Hematopoietic multipotent progenitor cell treated with erythropoietin and hydrocortisone succinate and interleukin-3 and kit ligand, for 17 days (in vitro differentiated cells): ENCODE measurements at regions not wholly inside any gene's neighbourhood (a gene's known extent, or its start where the extent isn't known, plus 50 kb on each side); places are given as distances from the start of the nearest gene placed in this dataset.

Experiments used
- DNase-seq: peaks from one replicate; pipeline ENCODE4 v3.0.0-alpha.2; 2015; ENCODE audit warnings: low spot score

- no peak for DNase-seq
These were observed 845.9 kb downstream of the MAT2B start for GRCh38 chr5:164351245-164351834.

DNA sequence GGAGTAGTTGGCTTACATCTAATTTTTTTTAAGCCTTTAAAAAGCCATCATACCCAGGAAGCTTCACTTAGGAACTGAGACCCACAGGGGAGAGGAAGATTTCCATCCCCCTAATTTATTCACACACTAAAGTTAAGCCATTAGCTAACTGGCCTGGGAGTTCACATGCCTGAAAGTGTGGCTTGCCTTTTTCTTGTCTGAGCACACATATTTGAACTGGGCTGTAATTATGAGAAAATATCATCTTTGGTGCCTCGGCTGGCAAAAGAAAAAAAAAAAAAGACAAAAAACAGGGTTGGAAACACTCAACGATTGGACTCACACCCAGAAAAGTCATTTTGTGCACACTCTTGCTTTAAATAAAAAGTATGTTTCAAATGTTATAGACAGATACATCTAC, 847.3 kb downstream of the MAT2B start:
- DNase-seq = no peak

DNA sequence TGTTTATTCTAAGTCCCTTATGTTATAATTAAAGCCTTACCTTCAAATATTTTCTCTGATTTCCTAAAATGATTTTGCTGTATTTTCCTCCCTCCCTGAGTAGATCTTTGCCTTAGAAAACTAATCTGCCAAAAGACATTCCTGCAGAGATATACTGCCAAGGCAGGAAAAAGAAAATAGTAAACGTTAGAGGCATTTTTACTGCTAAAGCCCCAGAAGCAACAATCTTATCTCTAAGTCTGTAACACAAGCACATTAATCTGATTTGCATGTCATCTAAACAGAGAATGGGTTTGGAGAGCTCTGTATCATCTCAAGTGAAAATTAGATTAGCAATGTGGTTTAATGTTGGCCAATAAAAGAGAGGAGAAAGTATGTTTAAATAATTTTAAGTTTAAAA, 847.7 kb downstream of the MAT2B start:
- DNase-seq = no peak

- DNase-seq = no peak
These were observed 848.8 kb downstream of the MAT2B start for GRCh38 chr5:164354139-164354751.

GRCh38 chr5:164355267-164355830, 849.9 kb downstream of the MAT2B start:
- no peak for DNase-seq

DNA sequence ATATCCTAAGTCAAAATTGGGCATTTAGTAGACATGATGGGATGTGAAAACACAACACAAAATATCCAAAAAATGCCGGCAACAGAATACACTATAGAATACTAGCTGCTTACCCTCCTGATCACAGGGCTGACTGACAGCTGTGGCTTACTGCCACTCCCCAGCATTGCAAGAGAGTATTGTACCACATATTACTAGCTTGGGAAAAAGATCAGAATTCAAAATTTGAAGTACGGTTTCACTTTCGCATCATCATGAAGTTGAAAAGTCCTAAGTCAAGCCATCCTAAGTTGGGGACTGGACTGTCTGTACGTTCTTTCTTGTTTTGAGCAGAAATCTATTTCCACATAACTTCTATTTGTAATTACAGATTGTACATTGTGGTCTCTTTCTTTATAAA, 851.4 kb downstream of the MAT2B start:
- DNase-seq = no peak

DNA sequence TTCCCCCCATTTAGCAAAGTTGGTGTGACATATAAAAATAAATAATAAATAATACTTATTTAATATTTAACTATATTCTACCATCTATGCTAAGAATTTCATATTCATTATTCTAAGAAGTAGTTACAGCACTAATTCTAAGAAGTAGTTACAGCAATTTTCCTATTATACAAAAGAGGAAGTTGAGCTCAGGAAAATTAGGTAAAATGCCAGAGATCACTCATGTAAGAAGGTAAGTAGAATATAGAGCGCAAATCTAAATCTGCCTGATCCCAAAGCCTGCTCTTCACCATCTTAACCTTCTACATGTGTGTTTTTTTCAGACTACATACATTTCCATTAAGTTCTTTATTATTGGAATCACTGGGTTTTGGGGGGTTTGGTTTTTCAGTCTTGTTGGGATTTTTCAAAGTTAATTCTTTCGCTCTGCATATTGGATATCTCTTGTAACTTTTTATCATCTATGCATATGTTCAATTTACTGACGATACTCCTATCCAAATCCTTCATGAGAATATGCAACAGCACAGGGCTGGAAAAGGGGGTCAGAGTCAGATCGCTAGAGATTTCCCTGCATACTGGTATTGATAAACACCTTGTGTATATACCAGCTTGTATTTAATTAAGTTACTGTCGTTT, 852.1 kb downstream of the MAT2B start:
- DNase-seq = no peak

DNA sequence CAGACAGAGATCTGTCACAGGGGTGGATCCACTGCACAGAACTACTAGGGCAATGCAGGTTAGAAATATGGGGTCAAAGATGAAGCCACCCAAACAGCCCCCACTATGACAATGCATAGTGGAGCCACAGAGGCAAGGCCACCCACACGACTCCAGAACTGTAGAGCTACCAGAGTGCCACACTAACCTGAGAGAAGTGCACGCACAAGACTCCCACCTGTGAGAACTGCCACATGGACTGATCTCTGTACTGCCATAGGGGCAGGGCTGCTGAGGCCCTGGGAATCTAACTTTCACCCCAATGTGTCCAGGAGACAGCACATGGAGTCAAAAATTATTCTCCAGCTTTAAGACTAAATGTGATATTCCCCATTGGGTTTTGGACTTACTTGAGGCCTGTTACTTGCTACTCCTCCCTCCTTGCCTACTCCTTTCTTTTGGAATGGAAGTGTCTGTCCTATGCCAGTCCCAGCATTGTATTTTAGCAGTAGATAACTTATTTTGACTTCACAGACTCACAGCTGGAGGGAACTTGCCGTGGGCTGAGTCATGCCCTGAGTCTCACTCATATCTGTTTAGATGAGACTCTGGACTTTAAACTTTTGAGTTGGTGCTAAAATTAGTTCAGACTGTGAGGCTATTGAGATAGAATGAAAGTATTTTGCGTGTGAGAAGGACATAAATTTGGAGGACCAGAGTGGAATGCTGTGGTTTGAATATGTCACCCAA, 853.3 kb downstream of the MAT2B start:
- DNase-seq = no peak

DNA sequence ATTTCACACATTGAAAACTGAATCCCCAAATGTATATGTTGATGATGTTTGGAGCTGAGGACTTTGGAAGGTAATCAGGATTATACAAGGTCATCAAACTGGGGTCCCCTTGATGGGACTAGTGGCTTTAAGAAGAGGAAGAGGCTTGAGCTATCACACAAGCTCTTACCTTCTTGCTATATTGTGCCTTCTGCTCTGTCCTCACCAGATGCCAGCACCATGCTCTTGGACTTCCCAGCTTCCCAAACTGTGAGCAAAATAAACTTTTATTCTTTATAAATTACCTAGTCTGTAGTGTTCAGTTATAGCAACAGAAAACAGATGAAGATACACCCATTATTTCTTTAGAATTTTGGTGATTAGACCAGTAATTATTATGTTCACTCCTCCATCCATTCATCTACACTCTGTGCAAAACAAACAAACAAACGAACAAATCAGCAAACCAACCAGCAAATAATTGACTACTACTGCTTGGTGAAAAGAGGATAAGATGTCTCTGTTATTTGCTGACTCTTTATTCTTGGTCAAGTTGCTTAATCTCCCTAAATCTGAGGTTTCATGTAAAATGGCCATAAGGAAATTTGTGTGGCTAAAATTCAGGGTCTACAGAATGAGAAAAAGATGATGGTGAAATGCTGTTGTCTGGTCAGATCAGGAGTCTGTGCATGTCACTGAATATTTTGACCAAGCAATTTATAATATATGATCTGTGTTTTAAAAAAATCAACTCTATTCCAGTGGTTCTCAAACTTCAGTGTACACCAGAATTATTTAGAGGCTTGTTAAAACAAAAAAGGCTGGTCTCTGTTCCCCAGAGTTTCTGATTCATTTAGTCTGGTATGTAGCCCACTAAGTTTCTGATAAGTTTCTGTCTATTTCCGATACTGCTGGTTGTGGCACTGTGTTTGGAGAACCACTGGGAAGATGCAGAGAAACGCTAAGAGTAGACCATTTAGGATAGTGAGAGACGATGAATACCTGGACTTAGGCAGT, 854.1 kb downstream of the MAT2B start:
- DNase-seq = no peak

DNA sequence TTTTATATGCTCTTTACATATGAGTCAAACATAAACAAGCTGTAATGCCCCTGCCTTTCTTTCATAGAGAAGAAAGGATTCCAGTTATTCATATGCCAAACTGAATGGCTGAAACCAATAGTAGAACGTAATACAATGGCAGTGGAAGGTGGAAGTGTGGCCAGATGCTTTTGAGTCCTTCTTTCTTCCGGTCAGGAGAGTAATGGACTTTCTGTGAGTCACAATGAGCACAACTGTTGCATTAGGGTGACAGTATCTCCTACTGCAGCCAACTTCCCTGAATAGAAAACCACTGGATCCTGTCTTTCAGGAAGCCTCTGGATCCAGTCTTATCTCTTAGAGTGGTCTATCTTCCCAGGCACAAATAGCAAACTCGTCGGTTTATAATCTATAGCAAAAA, 855.2 kb downstream of the MAT2B start:
- DNase-seq = no peak

- no peak for DNase-seq
These were observed 856.6 kb downstream of the MAT2B start for GRCh38 chr5:164361986-164362385.

GRCh38 chr5:164362835-164363234, 857.4 kb downstream of the MAT2B start:
- no peak for DNase-seq

- DNase-seq = no peak
These were observed 859.1 kb downstream of the MAT2B start for GRCh38 chr5:164364237-164365208.

GRCh38 chr5:164370841-164371240, 865.4 kb downstream of the MAT2B start:
- no peak for DNase-seq

DNA sequence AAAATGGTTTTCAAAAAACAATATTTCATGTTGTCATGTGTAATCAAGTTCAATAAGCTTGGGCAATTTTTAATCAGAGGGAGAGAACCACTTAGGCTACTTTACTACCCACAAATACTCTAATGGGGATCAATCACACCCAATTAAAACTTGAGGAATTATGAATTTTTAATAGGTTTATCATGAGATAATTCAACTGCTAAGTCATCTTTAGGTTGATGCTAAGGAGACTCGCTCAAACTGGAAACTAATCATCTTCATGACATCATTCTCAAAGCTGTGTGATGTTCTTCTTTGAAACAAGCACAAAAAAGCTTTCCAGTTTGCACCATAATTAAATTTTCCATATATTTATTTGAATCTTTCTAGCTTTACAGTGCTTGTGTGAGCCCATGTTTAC, 867.5 kb downstream of the MAT2B start:
- no peak for DNase-seq

GRCh38 chr5:164373876-164374275, 868.5 kb downstream of the MAT2B start:
- DNase-seq = no peak

DNA sequence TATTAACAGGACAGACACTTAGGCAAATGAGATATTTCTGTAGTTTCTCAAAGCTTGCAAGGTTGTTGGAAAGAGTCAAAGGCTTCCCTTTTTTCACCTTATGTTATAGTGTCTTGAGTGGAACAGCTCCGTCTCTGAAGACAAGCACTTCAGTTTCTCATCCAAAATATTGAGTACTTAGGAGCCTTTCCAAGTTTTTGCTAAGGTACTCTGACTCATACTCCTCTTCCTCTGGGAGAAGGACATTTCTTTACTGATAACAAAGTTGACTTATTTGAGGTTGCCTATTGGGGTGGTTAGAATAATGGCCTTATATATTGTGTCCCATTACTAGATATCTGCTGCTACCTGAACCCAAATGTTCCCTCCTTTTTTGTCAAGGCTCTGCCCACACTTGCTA, 869.6 kb downstream of the MAT2B start:
- DNase-seq = no peak

GRCh38 chr5:164376843-164377242, 871.4 kb downstream of the MAT2B start:
- no peak for DNase-seq

GRCh38 chr5:164377746-164378145, 872.3 kb downstream of the MAT2B start:
- no peak for DNase-seq

DNA sequence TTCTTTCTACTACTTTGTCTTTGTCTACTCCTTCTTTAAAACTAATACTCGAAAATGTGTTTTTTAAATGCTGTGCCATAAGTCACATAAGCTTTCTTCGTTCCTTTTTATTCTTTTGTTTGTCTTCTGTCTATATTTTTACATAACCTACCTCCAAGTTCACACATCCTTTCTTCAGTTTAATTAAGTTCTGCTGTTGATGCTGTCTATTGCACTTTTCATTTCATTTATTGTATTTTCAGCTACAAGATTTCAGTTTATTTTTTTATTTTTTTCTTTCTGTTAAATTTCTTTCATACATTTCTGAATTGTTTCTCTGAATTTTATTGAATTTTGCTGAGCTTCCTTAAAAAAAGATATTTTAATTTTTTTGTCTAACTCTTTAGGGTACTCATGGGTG, 878.2 kb downstream of the MAT2B start:
- no peak for DNase-seq
